ENCODE measurements at regions not wholly inside any gene's neighbourhood (a gene's known extent, or its start where the extent isn't known, plus 50 kb on each side); places are given as distances from the start of the nearest gene placed in this dataset.

DNA sequence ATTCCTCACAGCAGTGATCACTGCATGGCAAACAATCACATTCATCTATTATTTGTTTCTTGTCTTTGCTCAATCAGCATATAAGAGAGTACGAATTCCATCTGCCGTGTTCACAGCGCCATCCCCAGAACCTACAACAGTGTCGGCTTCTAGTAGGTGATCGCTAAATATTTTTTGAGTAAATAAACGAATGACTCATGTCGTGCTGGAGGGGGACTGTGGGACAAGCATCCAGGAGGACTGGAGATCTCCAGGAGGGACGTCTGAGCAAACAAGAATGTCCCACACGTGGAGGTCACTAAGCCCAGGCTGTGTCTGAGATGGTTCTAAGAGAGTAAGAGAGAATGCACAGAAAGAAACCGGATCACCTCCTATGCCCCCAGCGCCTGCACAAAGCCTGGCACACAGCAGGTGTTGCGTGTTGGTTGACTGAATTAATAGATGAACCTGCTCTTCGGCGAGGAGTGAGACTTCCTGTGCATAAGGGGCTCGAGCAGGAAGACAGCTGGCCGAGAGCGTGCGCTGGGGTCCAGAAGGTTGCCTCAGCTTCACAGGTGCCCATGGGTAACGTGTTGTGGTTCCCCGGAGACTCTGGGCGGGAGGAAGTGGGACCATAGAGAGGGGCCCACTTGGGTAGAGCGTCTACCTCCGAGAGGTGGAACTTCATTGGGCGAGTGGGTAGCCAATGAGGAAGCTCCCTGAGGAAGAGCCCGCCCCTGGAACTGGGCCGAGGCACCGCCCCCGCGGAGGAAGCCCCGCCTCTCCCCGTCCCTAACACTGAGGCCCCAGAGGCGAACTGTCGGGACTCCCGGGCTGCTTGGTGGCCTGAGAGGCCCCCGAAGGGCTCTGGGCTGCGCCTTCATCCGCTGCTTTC is 193.0 kb downstream of the MELK start:
- Histone ChIP-seq H3K27ac (ENCODE audit: low read length) (peak overlapping the region; percentile 92), H4K20me1 (ENCODE audit: insufficient read depth, low read length) (no peaks in the 10 kb centered on the region), H2AFZ (ENCODE audit: low read depth, low read length) (peak overlapping the region; percentile 35; the same call in 1 of the 2 replicates), H3K36me3 (replicated peaks; ENCODE audit: low read depth, low read length) (no peaks in the 10 kb centered on the region), H3K4me1 (ENCODE audit: low read length) (peaks cover 8% of the 10 kb centered on the region), H3K4me2 (ENCODE audit: low read length) (peak overlapping the region; percentile 96), H3K9ac (ENCODE audit: low read length) (peak overlapping the region; percentile 76), H3K27me3 (ENCODE audit: low read depth, low read length) (peaks cover 39% of the 10 kb centered on the region), H3K9me3 (ENCODE audit: insufficient read depth, low read length) (no peaks in the 10 kb centered on the region), H3K4me3 (ENCODE audit: low read length) (peak overlapping the region; percentile 81), H3K79me2 (ENCODE audit: low read length) (no peaks in the 10 kb centered on the region)
- TF ChIP-seq, protein P1, sequence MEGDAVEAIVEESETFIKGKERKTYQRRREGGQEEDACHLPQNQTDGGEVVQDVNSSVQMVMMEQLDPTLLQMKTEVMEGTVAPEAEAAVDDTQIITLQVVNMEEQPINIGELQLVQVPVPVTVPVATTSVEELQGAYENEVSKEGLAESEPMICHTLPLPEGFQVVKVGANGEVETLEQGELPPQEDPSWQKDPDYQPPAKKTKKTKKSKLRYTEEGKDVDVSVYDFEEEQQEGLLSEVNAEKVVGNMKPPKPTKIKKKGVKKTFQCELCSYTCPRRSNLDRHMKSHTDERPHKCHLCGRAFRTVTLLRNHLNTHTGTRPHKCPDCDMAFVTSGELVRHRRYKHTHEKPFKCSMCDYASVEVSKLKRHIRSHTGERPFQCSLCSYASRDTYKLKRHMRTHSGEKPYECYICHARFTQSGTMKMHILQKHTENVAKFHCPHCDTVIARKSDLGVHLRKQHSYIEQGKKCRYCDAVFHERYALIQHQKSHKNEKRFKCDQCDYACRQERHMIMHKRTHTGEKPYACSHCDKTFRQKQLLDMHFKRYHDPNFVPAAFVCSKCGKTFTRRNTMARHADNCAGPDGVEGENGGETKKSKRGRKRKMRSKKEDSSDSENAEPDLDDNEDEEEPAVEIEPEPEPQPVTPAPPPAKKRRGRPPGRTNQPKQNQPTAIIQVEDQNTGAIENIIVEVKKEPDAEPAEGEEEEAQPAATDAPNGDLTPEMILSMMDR (IDR thresholded peaks at IDR 0.05; ENCODE audit: low read depth, low read length) = peak; percentile 14; the same call in 1 of the 2 replicates
- TF ChIP-seq EZH2phosphoT487 (IDR thresholded peaks at IDR 0.05; ENCODE audit: low read depth) = no peak

DNA sequence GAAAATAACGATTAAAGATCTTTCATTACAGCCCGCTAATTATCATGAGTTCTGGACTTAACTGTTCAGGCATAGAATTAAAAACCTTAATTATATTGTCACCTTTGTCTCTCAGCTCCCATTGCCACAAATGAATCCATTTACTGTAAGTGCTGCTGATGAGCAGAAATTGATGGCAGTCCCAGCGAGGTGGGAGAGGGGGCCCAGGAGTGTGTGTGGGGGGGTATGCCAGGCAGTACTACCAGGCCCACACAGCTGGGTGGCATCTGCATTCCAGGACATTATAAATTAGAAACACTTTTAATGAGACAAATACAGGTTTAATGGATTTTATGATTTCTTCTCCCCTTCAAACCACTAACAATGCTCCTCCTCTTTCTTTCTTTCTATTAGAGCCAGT is 196.0 kb downstream of the MELK start:
- H3K9me3 ChIP-seq (ENCODE audit: insufficient read depth, low read length) = no peaks in the 10 kb centered on the region
- H3K27me3 ChIP-seq (ENCODE audit: low read depth, low read length) = peaks cover 56% of the 10 kb centered on the region
- no peak overlapping the region for H3K9ac ChIP-seq (ENCODE audit: low read length)
- H3K4me2 ChIP-seq (ENCODE audit: low read length) = no peak overlapping the region
- TF ChIP-seq, protein P1 (IDR thresholded peaks at IDR 0.05; ENCODE audit: low read depth, low read length) = no peak
- H3K4me3 ChIP-seq (ENCODE audit: low read length) = no peak overlapping the region
- H3K79me2 ChIP-seq (ENCODE audit: low read length) = no peaks in the 10 kb centered on the region
- no peaks in the 10 kb centered on the region for H3K36me3 ChIP-seq (replicated peaks; ENCODE audit: low read depth, low read length)
- no peaks in the 10 kb centered on the region for H4K20me1 ChIP-seq (ENCODE audit: insufficient read depth, low read length)
- no peak overlapping the region for H2AFZ ChIP-seq (ENCODE audit: low read depth, low read length)
- peaks cover 8% of the 10 kb centered on the region for H3K4me1 ChIP-seq (ENCODE audit: low read length)
- no peak overlapping the region for H3K27ac ChIP-seq (ENCODE audit: low read length)

DNA sequence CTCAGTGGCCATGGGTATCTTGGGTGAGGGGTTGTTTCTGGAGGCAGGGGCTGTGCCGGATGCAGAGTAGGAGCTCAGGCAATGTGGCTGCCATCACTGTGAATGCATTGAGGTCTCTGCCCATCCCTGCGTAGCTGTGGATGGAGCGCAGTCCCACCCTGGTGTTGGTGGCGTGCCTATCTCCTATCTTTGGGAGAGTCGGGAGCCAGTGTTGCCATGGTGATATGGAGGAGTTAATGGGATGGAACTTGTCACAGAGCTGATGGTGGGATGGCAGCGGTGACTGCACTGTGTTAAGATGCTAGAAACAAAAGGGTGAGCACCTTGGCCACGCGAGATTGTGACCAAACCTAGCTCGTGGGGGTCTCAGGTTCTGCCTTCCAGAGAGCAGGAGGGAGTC is 197.3 kb downstream of the MELK start:
- no peak overlapping the region for H3K4me2 ChIP-seq (ENCODE audit: low read length)
- no peaks in the 10 kb centered on the region for H3K9me3 ChIP-seq (ENCODE audit: insufficient read depth, low read length)
- H3K9ac ChIP-seq (ENCODE audit: low read length) = no peak overlapping the region
- peaks cover 58% of the 10 kb centered on the region for H3K27me3 ChIP-seq (ENCODE audit: low read depth, low read length)
- no peak for TF ChIP-seq EZH2phosphoT487 (IDR thresholded peaks at IDR 0.05; ENCODE audit: low read depth)
- TF ChIP-seq, protein P1 (IDR thresholded peaks at IDR 0.05; ENCODE audit: low read depth, low read length) = no peak
- no peaks in the 10 kb centered on the region for H4K20me1 ChIP-seq (ENCODE audit: insufficient read depth, low read length)
- H3K4me1 ChIP-seq (ENCODE audit: low read length) = no peaks in the 10 kb centered on the region
- no peak overlapping the region for H2AFZ ChIP-seq (ENCODE audit: low read depth, low read length)
- no peaks in the 10 kb centered on the region for H3K79me2 ChIP-seq (ENCODE audit: low read length)
- H3K36me3 ChIP-seq (replicated peaks; ENCODE audit: low read depth, low read length) = no peaks in the 10 kb centered on the region
- no peak overlapping the region for H3K4me3 ChIP-seq (ENCODE audit: low read length)
- no peak overlapping the region for H3K27ac ChIP-seq (ENCODE audit: low read length)

DNA sequence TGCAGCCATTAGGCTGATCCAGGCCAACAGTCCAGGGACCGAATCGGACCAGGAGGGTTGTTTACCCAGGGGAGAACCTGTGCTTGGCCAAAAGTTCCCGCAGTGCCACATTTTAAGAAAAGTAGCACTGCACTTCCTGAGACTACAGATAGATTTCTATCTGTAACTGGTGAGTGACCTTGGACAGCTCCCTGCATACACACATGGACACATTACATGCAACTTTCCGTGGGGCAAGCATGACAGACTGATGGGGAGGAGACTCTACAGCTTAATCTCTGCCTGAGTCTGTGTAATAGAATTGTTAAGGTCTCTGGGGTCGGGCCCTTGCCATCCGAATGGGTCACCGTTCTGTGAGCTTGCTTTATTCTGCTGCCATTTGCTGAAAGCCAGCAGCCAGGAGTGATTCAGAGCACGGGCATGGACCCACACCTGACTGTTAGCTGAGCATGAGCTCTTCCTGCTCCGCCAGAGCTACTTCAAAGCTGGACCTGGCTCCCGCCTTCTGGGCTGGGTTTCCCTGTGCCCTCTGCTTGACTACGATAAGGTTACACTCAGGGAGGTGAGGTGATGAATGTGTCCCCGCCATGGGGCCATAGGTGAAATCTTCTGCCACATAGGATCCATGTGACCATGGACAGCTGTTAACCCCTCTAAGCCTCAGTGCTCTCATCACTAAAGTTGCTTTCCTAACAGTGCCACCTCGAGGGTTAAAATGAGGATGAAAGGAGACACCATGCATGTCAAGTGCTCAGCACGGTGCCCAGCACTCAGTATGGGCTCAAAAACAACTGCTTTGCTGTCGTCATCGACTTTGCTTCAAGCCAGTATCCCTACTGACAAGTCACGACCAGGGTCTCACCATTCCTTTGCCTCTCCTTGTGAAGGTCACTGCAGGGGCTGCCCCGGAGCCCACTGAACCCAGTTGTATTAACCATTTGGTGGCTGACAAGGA is 200.0 kb downstream of the MELK start:
- no peaks in the 10 kb centered on the region for H3K9me3 ChIP-seq (ENCODE audit: insufficient read depth, low read length)
- peaks cover 54% of the 10 kb centered on the region for H3K27me3 ChIP-seq (ENCODE audit: low read depth, low read length)
- no peak overlapping the region for H3K4me2 ChIP-seq (ENCODE audit: low read length)
- TF ChIP-seq EZH2phosphoT487 (IDR thresholded peaks at IDR 0.05; ENCODE audit: low read depth) = no peak
- TF ChIP-seq, protein P1 (IDR thresholded peaks at IDR 0.05; ENCODE audit: low read depth, low read length) = no peak
- no peaks in the 10 kb centered on the region for H3K79me2 ChIP-seq (ENCODE audit: low read length)
- H2AFZ ChIP-seq (ENCODE audit: low read depth, low read length) = no peak overlapping the region
- no peak overlapping the region for H3K9ac ChIP-seq (ENCODE audit: low read length)
- H3K4me1 ChIP-seq (ENCODE audit: low read length) = no peaks in the 10 kb centered on the region
- H3K27ac ChIP-seq (ENCODE audit: low read length) = no peak overlapping the region
- no peaks in the 10 kb centered on the region for H4K20me1 ChIP-seq (ENCODE audit: insufficient read depth, low read length)
- H3K4me3 ChIP-seq (ENCODE audit: low read length) = no peak overlapping the region
- no peaks in the 10 kb centered on the region for H3K36me3 ChIP-seq (replicated peaks; ENCODE audit: low read depth, low read length)

Data from OCI-LY3 (cell line).